A549 (cell line): ENCODE measurements at regions not wholly inside any gene's neighbourhood (a gene's known extent, or its start where the extent isn't known, plus 50 kb on each side); places are given as distances from the start of the nearest gene placed in this dataset.

ENCODE experiments used
- ATAC-seq, 2 experiments: fragments of 200-7000 bp in 1 of 2; fragments of >200 bp in 1 of 2; cut with Nextera tagmentation in 1 of 2; cut with Tn5 transposase in 1 of 2; 3 replicates each; pipeline versions ENCODE4 v1.8.0 to v1.9.1; 2018 to 2020; ENCODE audit warnings: mild to moderate bottlenecking in 1 of 2, moderate library complexity in 1 of 2
- CTCF ChIA-PET: fragments of 300-600 bp; sonication (Branson Sonifier 250); formaldehyde crosslinking; extraction: SDS; loops from one replicate; lab custom pipeline; 2021; ENCODE audit warnings: antibody characterized with exemption, inconsistent platforms; lab: Yijun Ruan, JAX
- POLR2A ChIA-PET: fragments of 350-600 bp; formaldehyde crosslinking; extraction: SDS; loops from one replicate; lab custom pipeline; 2021; ENCODE audit warnings: antibody characterized with exemption, inconsistent platforms; lab: Yijun Ruan, JAX
- DNase-seq, 2 experiments: peaks; one replicate each; pipeline versions ENCODE4 v3.0.0 to v3.0.0-alpha.2; 2011 to 2016; ENCODE audit warnings: low read depth in 1 of 2, low spot score in 1 of 2
- FAIRE-seq: peaks from 2 replicates; lab custom pipeline; 2011; peaks lifted over from hg19 to GRCh38; lab: Jason Lieb, UNC
- H3K27ac ChIP-seq, 2 experiments: fragments of >200 bp; sonication (Bioruptor Twin); formaldehyde crosslinking; 3 replicates each; pipeline ENCODE4 v1.5.1; 2016 to 2017
- H3K4me1 ChIP-seq: fragments of >200 bp; sonication (Bioruptor Twin); formaldehyde crosslinking; 3 replicates; pipeline ENCODE4 v1.6.1; 2016
- H3K4me2 ChIP-seq: fragments of >200 bp; sonication (Bioruptor Twin); formaldehyde crosslinking; 3 replicates; pipeline ENCODE4 v1.6.1; 2016
- H3K4me3 ChIP-seq: fragments of >200 bp; sonication (Bioruptor Twin); formaldehyde crosslinking; 3 replicates; pipeline ENCODE4 v1.5.1; 2016
- H3K9me3 ChIP-seq: fragments of >200 bp; sonication (Bioruptor Twin); formaldehyde crosslinking; 3 replicates; pipeline ENCODE4 v1.6.1; 2016
- BHLHE40 ChIP-seq: IDR thresholded peaks from 2 replicates; pipeline ENCODE4 v1.6.1; 2012; ENCODE audit warnings: low read depth, low read length, inconsistent platforms
- CBX8 ChIP-seq: fragments of 200-600 bp; sonication (generic); IDR thresholded peaks from 2 replicates; pipeline ENCODE4 v1.6.1; 2016
- CEBPB ChIP-seq, 2 experiments: fragments of >200 bp in 1 of 2; sonication (Bioruptor Twin) in 1 of 2; formaldehyde crosslinking in 1 of 2; IDR thresholded peaks; 2 replicates each; pipeline ENCODE4 v1.6.1; 2012 to 2016
- E2F6 ChIP-seq: IDR thresholded peaks from 2 replicates; pipeline ENCODE4 v1.6.1; 2012; ENCODE audit warnings: low read depth, borderline replicate concordance
- ELK1 ChIP-seq: fragments of 150-350 bp; IDR thresholded peaks from 2 replicates; pipeline ENCODE4 v1.6.1; 2014; ENCODE audit warnings: low read depth, mild to moderate bottlenecking, low read length
- EP300 ChIP-seq, 2 experiments: fragments of >200 bp; sonication (Bioruptor Twin); formaldehyde crosslinking; IDR thresholded peaks; 2 replicates in 1 of 2; 3 replicates in 1 of 2; pipeline ENCODE4 v1.6.1; 2016 to 2017
- ESRRA ChIP-seq: fragments of 150-350 bp; IDR thresholded peaks from 2 replicates; pipeline ENCODE4 v1.6.1; 2014; ENCODE audit warnings: mild to moderate bottlenecking, low read length, borderline replicate concordance
- FOSL2 ChIP-seq, 2 experiments: fragments of 450-650 bp in 1 of 2; fragments of >200 bp in 1 of 2; sonication (Bioruptor Twin) in 1 of 2; formaldehyde crosslinking; IDR thresholded peaks; 2 replicates each; pipeline versions ENCODE4 v1.5.0 to v1.6.1; 2016 to 2020; ENCODE audit warnings: mild to moderate bottlenecking in 1 of 2, moderate library complexity in 1 of 2
- HES2 ChIP-seq: fragments of >200 bp; sonication (Bioruptor Twin); formaldehyde crosslinking; IDR thresholded peaks from 2 replicates; pipeline ENCODE4 v1.6.1; 2016
- HMGXB4 ChIP-seq: fragments of 250-450 bp; sonication (Bioruptor Pico); IDR thresholded peaks from 2 replicates; pipeline ENCODE4 v1.5.0; 2021; ENCODE audit warnings: mild to moderate bottlenecking, moderate library complexity, borderline replicate concordance
- HOXA7 ChIP-seq: fragments of 250-450 bp; sonication (Bioruptor Pico); IDR thresholded peaks from 2 replicates; pipeline ENCODE4 v1.5.0; 2020; ENCODE audit warnings: mild to moderate bottlenecking, moderate library complexity
- HOXB13 ChIP-seq: fragments of 250-450 bp; sonication (Bioruptor Pico); IDR thresholded peaks from 2 replicates; pipeline ENCODE4 v1.5.0; 2020; ENCODE audit warnings: low read depth, mild to moderate bottlenecking, moderate library complexity
- HOXB5 ChIP-seq: fragments of 250-450 bp; sonication (Bioruptor Pico); IDR thresholded peaks from 2 replicates; pipeline ENCODE4 v1.5.0; 2020; ENCODE audit warnings: mild to moderate bottlenecking, moderate library complexity
- JUNB ChIP-seq: fragments of >200 bp; sonication (Bioruptor Twin); formaldehyde crosslinking; IDR thresholded peaks from 2 replicates; pipeline ENCODE4 v1.6.1; 2016
- KDM1A ChIP-seq: fragments of 200-600 bp; sonication (generic); IDR thresholded peaks from 2 replicates; pipeline ENCODE4 v1.6.1; 2016; ENCODE audit warnings: low read depth, mild to moderate bottlenecking
- MAZ ChIP-seq: fragments of 150-350 bp; IDR thresholded peaks from 2 replicates; pipeline ENCODE4 v1.6.1; 2014; ENCODE audit warnings: antibody characterized with exemption, low read depth, low read length, borderline replicate concordance
- NPAS2 ChIP-seq: fragments of 250-450 bp; sonication (Bioruptor Pico); IDR thresholded peaks from 2 replicates; pipeline ENCODE4 v1.8.0; 2022; ENCODE audit warnings: mild to moderate bottlenecking, moderate library complexity, borderline replicate concordance
- RARB ChIP-seq: fragments of 250-450 bp; sonication (Bioruptor Pico); IDR thresholded peaks from 2 replicates; pipeline ENCODE4 v1.8.0; 2021; ENCODE audit warnings: mild to moderate bottlenecking, moderate library complexity
- SMC3 ChIP-seq: fragments of >200 bp; sonication (Bioruptor Twin); formaldehyde crosslinking; IDR thresholded peaks from 3 replicates; pipeline ENCODE4 v1.6.1; 2018; ENCODE audit warnings: inconsistent platforms
- ZFP36 ChIP-seq: fragments of 450-650 bp; IDR thresholded peaks from 2 replicates; pipeline ENCODE4 v1.6.1; 2014; ENCODE audit warnings: borderline replicate concordance; ENCODE audit not compliant: partially characterized antibody
- WGBS: methylation state at CpG from one replicate; pipeline ENCODE4 v1.1.6; 2017; ENCODE audit errors: missing lambda C conversion rate; 5-methylcytosine and 5-hydroxymethylcytosine counted together
- TF ChIP-seq, protein P1 (sequence below): IDR thresholded peaks from 2 replicates; pipeline ENCODE4 v1.6.1; 2012
- TF ChIP-seq, protein P2 (sequence below): IDR thresholded peaks from 2 replicates; pipeline ENCODE4 v1.6.1; 2012
- TF ChIP-seq, protein P3 (sequence below): fragments of 250-450 bp; sonication (Bioruptor Pico); IDR thresholded peaks from 2 replicates; pipeline ENCODE4 v1.5.0; 2020; ENCODE audit warnings: low read depth, mild to moderate bottlenecking, moderate library complexity
- TF ChIP-seq, protein P4 (sequence below): fragments of 200-600 bp; sonication (generic); IDR thresholded peaks from 2 replicates; pipeline ENCODE4 v1.6.1; 2016; ENCODE audit warnings: antibody characterized with exemption, mild to moderate bottlenecking, moderate library complexity

- Histone ChIP-seq H3K27ac (peak overlapping the region; percentile 73), H3K4me2 (peak overlapping the region; percentile 42), H3K9me3 (no peaks in the 10 kb centered on the region), H3K4me3 (no peak overlapping the region), H3K4me1 (peaks cover 33% of the 10 kb centered on the region)
- WGBS = 32% methylated on average over 4 of the region's 4 CpGs
- FAIRE-seq (no peak), ATAC-seq (peak; percentile 57 to 61; a peak in 5 of 6 replicates), DNase-seq (no peak)
- TF ChIP-seq, protein P1, sequence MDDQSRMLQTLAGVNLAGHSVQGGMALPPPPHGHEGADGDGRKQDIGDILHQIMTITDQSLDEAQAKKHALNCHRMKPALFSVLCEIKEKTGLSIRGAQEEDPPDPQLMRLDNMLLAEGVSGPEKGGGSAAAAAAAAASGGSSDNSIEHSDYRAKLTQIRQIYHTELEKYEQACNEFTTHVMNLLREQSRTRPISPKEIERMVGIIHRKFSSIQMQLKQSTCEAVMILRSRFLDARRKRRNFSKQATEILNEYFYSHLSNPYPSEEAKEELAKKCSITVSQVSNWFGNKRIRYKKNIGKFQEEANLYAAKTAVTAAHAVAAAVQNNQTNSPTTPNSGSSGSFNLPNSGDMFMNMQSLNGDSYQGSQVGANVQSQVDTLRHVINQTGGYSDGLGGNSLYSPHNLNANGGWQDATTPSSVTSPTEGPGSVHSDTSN = no peak
- no peak for TF ChIP-seq HES2
- TF ChIP-seq EP300 (IDR thresholded peaks at IDR 0.05) = peak in 1 of 2 experiments; percentile 37; a peak in 1 of 5 replicates
- peak; percentile 27; the same call in 1 of the 2 replicates for TF ChIP-seq JUNB
- no peak for TF ChIP-seq E2F6
- no peak for TF ChIP-seq ELK1
- TF ChIP-seq ESRRA = no peak
- no peak for TF ChIP-seq HOXB13 (CRISPR knock-in tag)
- TF ChIP-seq, protein P2, sequence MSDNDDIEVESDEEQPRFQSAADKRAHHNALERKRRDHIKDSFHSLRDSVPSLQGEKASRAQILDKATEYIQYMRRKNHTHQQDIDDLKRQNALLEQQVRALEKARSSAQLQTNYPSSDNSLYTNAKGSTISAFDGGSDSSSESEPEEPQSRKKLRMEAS = no peak; the same call in 1 of the 2 replicates
- peak in 1 of 2 experiments; percentile 50; a peak in 3 of 4 replicates for TF ChIP-seq CEBPB (IDR thresholded peaks at IDR 0.05)
- TF ChIP-seq FOSL2 (IDR thresholded peaks at IDR 0.05) = no peak
- TF ChIP-seq FOSL2 (CRISPR knock-in tag; IDR thresholded peaks at IDR 0.05) = no peak
- ChIA-PET CTCF (interaction anchor here (0.6 to 1.3 kb wide), 7 partner anchors 24 to 511 kb away, joined by 3 to 4 read pairs (median 3); no protein-coding TSS in a partner anchor), POLR2A (interaction anchor here (0.8 to 0.9 kb wide), 2 partner anchors 233 to 787 kb away, joined by 3 to 4 read pairs; partner anchors contain the start of genes ELAC2 and ZNF18)
These were observed 210.0 kb downstream of the MAP2K4 start for GRCh38 chr17:12230481-12231354.

DNA sequence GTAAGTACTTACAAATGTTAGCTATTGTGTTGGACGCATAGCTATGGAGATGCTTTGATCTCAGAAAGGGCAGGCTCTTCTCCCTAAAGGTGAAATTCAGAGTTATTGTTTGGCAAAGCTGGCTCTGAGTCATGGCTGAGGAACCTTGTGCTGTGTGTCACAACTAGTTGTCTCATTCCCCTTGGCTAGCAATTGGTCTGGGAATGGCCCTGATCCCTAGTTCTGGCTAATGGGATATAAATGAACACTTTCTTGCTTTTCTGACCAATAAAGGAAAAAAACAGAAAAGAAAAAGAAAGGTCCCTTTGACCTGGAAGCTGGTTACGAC lies 210.6 kb downstream of the MAP2K4 start:
- Histone ChIP-seq H3K27ac (peak overlapping the region; percentile 73), H3K9me3 (no peaks in the 10 kb centered on the region), H3K4me2 (peak overlapping the region; percentile 42), H3K4me1 (peaks cover 33% of the 10 kb centered on the region), H3K4me3 (no peak overlapping the region)
- ChIA-PET CTCF (interaction anchor here (0.7 to 1.3 kb wide), 4 partner anchors 29 to 510 kb away, joined by 3 read pairs; no protein-coding TSS in a partner anchor), POLR2A (interaction anchor here (0.9 kb wide), 1 partner anchor 787 kb away, joined by 3 read pairs; the partner anchor contains the start of gene ELAC2)
- 46% methylated on average over 2 of the region's 2 CpGs for WGBS
- DNase-seq (peak; percentile 13 to 70), ATAC-seq (peak; percentile 79 to 86), FAIRE-seq (peak; percentile 94)
- TF ChIP-seq ESRRA = no peak
- TF ChIP-seq KDM1A = no peak
- TF ChIP-seq MAZ = no peak
- TF ChIP-seq EP300 (IDR thresholded peaks at IDR 0.05) = peak; percentile 15 to 52; a peak in 2 of 5 replicates
- no peak for TF ChIP-seq HOXB5 (CRISPR knock-in tag)
- TF ChIP-seq, protein P3, sequence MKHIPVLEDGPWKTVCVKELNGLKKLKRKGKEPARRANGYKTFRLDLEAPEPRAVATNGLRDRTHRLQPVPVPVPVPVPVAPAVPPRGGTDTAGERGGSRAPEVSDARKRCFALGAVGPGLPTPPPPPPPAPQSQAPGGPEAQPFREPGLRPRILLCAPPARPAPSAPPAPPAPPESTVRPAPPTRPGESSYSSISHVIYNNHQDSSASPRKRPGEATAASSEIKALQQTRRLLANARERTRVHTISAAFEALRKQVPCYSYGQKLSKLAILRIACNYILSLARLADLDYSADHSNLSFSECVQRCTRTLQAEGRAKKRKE (CRISPR knock-in tag) = no peak
- no peak for TF ChIP-seq RARB (CRISPR knock-in tag)
- no peak for TF ChIP-seq HOXA7 (CRISPR knock-in tag)
- TF ChIP-seq, protein P4, sequence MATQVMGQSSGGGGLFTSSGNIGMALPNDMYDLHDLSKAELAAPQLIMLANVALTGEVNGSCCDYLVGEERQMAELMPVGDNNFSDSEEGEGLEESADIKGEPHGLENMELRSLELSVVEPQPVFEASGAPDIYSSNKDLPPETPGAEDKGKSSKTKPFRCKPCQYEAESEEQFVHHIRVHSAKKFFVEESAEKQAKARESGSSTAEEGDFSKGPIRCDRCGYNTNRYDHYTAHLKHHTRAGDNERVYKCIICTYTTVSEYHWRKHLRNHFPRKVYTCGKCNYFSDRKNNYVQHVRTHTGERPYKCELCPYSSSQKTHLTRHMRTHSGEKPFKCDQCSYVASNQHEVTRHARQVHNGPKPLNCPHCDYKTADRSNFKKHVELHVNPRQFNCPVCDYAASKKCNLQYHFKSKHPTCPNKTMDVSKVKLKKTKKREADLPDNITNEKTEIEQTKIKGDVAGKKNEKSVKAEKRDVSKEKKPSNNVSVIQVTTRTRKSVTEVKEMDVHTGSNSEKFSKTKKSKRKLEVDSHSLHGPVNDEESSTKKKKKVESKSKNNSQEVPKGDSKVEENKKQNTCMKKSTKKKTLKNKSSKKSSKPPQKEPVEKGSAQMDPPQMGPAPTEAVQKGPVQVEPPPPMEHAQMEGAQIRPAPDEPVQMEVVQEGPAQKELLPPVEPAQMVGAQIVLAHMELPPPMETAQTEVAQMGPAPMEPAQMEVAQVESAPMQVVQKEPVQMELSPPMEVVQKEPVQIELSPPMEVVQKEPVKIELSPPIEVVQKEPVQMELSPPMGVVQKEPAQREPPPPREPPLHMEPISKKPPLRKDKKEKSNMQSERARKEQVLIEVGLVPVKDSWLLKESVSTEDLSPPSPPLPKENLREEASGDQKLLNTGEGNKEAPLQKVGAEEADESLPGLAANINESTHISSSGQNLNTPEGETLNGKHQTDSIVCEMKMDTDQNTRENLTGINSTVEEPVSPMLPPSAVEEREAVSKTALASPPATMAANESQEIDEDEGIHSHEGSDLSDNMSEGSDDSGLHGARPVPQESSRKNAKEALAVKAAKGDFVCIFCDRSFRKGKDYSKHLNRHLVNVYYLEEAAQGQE = no peak
- no peak for TF ChIP-seq BHLHE40
- no peak for TF ChIP-seq ZFP36
- no peak for TF ChIP-seq HMGXB4 (CRISPR knock-in tag)
- TF ChIP-seq JUNB = peak; percentile 79
- TF ChIP-seq CBX8 = no peak
- peak; percentile 23; the same call in 1 of the 3 replicates for TF ChIP-seq SMC3
- no peak for TF ChIP-seq NPAS2 (CRISPR knock-in tag)
